ENCODE measurements at regions not wholly inside any gene's neighbourhood (a gene's known extent, or its start where the extent isn't known, plus 50 kb on each side); places are given as distances from the start of the nearest gene placed in this dataset.

DNA sequence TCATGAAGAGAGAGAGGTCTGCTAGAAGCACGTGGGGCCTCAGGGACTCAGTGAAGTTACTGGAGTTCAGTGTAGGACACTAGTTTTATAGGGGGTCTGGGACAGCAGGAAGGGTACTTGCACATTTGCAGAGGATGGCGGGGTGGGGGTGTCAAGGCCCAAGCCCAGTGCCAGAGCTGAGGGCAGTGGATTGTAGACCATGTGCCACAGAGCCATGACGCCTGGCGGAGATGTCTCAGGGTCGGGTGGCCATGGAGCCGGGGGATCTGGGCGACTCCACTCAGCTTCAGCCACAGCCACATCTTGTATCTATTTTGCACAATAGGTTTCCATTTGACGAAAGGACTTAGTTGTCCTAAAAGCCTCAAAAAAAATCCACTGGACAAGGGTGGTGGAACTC lies 50.4 kb upstream of the RGMA start:
- TF ChIP-seq, protein P1, sequence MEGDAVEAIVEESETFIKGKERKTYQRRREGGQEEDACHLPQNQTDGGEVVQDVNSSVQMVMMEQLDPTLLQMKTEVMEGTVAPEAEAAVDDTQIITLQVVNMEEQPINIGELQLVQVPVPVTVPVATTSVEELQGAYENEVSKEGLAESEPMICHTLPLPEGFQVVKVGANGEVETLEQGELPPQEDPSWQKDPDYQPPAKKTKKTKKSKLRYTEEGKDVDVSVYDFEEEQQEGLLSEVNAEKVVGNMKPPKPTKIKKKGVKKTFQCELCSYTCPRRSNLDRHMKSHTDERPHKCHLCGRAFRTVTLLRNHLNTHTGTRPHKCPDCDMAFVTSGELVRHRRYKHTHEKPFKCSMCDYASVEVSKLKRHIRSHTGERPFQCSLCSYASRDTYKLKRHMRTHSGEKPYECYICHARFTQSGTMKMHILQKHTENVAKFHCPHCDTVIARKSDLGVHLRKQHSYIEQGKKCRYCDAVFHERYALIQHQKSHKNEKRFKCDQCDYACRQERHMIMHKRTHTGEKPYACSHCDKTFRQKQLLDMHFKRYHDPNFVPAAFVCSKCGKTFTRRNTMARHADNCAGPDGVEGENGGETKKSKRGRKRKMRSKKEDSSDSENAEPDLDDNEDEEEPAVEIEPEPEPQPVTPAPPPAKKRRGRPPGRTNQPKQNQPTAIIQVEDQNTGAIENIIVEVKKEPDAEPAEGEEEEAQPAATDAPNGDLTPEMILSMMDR (IDR thresholded peaks at IDR 0.05) = no peak
- no peak for TF ChIP-seq POLR2A (IDR thresholded peaks at IDR 0.05)

All from uterus (tissue), 2 donors.